Psoas muscle (tissue), 7 donors: ENCODE measurements at regions not wholly inside any gene's neighbourhood (a gene's known extent, or its start where the extent isn't known, plus 50 kb on each side); places are given as distances from the start of the nearest gene placed in this dataset.

Experiments used
- ATAC-seq, 4 donors: fragments of 200-7000 bp; cut with Tn5 transposase; one replicate each; pipeline ENCODE4 v1.9.1; 2020; ENCODE audit warnings: moderate library complexity in 3 of 4, mild to moderate bottlenecking in 2 of 4
- DNase-seq, 2 donors: peaks; one replicate each; pipeline ENCODE4 v3.0.0-alpha.2; 2020
- H3K27ac ChIP-seq: fragments of 200-600 bp; one replicate; pipeline ENCODE4 v1.8.0; 2022
- H3K27me3 ChIP-seq, 3 donors: fragments of 200-600 bp in 1 of 3; one replicate each; pipeline versions ENCODE4 v1.6.1 to v1.8.0; 2013 to 2022; ENCODE audit warnings: low read length in 2 of 3, mild to moderate bottlenecking in 2 of 3, moderate library complexity in 1 of 3; ENCODE audit not compliant: insufficient read depth in 3 of 3
- H3K36me3 ChIP-seq, 2 donors: fragments of 200-600 bp in 1 of 2; one replicate each; pipeline versions ENCODE4 v1.6.1 to v1.8.0; 2013 to 2022; ENCODE audit warnings: low read depth in 1 of 2, mild to moderate bottlenecking in 1 of 2, moderate library complexity in 1 of 2; ENCODE audit not compliant: insufficient read depth in 1 of 2
- H3K4me1 ChIP-seq: fragments of 200-600 bp; one replicate; pipeline ENCODE4 v1.8.0; 2022
- H3K4me3 ChIP-seq: fragments of 200-600 bp; one replicate; pipeline ENCODE4 v1.8.0; 2022; ENCODE audit warnings: mild to moderate bottlenecking
- H3K9me3 ChIP-seq: fragments of 200-600 bp; one replicate; pipeline ENCODE4 v1.8.0; 2022
- CTCF ChIP-seq: fragments of 200-600 bp; IDR thresholded peaks from one replicate; pipeline ENCODE4 v1.8.0; 2022; ENCODE audit warnings: antibody characterized with exemption
- WGBS, 3 donors: extraction: QIAGEN DNeasy Blood & Tissue Kit; methylation state at CpG; one replicate each; pipeline versions ENCODE4 v1.1.6 to v1.1.7; 2013; 5-methylcytosine and 5-hydroxymethylcytosine counted together
- intact Hi-C, 2 donors: fragments of 100-400 bp; cut with DNase I; formaldehyde crosslinking; loops; one replicate each; pipeline versions ENCODE4 v1.11.0 to v1.14.2; 2022
- donor health status: healthy with polysubstance abuse.
- donor health status: DM: no; HTN: no; CAD: no; lungs with moderate emphysema.
- donor health status: Bipolar disorder and iron deficiency.
- donor health status: healthy.
- donor health status: DM: yes; HTN: yes; CAD: no.
- donor health status: DM: no; HTN: no; CAD: no.
- donor health status: DM: yes; HTN: yes; CAD: no.

- ATAC-seq, result peak; percentile 63 to 91 (median 76)
- Histone ChIP-seq H3K4me1 (no peaks in the 10 kb centered on the region), H3K9me3 (no peaks in the 10 kb centered on the region), H3K27ac (no peak overlapping the region), H3K27me3 (no peaks in the 10 kb centered on the region), H3K4me3 (no peak overlapping the region), H3K36me3 (no peaks in the 10 kb centered on the region)
- intact Hi-C loops, result no loop called here
- peak; percentile 65 to 75 for DNase-seq
- no peak for TF ChIP-seq CTCF
- 77 to 80% (median 79%) methylated on average over 17 of the region's 17 CpGs for WGBS, 3 donors
Observed at GRCh38 chr5:124628721-124629596, 117.5 kb downstream of the ZNF608 start.

- Histone ChIP-seq H3K36me3 (no peaks in the 10 kb centered on the region), H3K4me1 (no peaks in the 10 kb centered on the region), H3K27ac (no peak overlapping the region), H3K4me3 (no peak overlapping the region), H3K27me3 (no peaks in the 10 kb centered on the region), H3K9me3 (no peaks in the 10 kb centered on the region)
- no peak for DNase-seq
- no peak for ATAC-seq
- intact Hi-C loops, result no loop called here
- TF ChIP-seq CTCF, result no peak
- 80 to 85% (median 83%) methylated on average over 17 of the region's 17 CpGs for WGBS, 3 donors
Observed at GRCh38 chr5:124627815-124628595, 118.4 kb downstream of the ZNF608 start.

- Histone ChIP-seq H3K27me3 (no peaks in the 10 kb centered on the region), H3K27ac (no peak overlapping the region), H3K4me1 (no peaks in the 10 kb centered on the region), H3K9me3 (no peaks in the 10 kb centered on the region), H3K4me3 (no peak overlapping the region), H3K36me3 (no peaks in the 10 kb centered on the region)
- WGBS, 3 donors, result 95 to 99% (median 96%) methylated on average over 2 of the region's 2 CpGs
- TF ChIP-seq CTCF, result no peak
- intact Hi-C loops, result no loop called here
- DNase-seq (no peak), ATAC-seq (no peak)
Observed at GRCh38 chr5:124626053-124626452, 120.4 kb downstream of the ZNF608 start.

- intact Hi-C loops, result no loop called here
- H3K27ac ChIP-seq, result no peak overlapping the region
- no peak overlapping the region for H3K4me3 ChIP-seq
- no peak for ATAC-seq
- H3K4me1 ChIP-seq, result no peaks in the 10 kb centered on the region
- no peaks in the 10 kb centered on the region for H3K27me3 ChIP-seq
- no peak for DNase-seq
- WGBS, 3 donors, result 59 to 74% (median 69%) methylated on average over 5 of the region's 5 CpGs
- no peaks in the 10 kb centered on the region for H3K36me3 ChIP-seq
- no peak for TF ChIP-seq CTCF
- H3K9me3 ChIP-seq, result no peaks in the 10 kb centered on the region
Observed at GRCh38 chr5:124623265-124623664, 123.2 kb downstream of the ZNF608 start.
